Uterus (tissue), 2 donors: ENCODE measurements at regions not wholly inside any gene's neighbourhood (a gene's known extent, or its start where the extent isn't known, plus 50 kb on each side); places are given as distances from the start of the nearest gene placed in this dataset.

ENCODE experiments used
- CTCF ChIP-seq, 4 experiments: fragments of 200-600 bp in 2 of 4; fragments of 450-650 bp in 2 of 4; sonication (generic) in 2 of 4; IDR thresholded peaks; one replicate each; pipeline ENCODE4 v1.5.1; 2016 to 2019; ENCODE audit warnings: antibody characterized with exemption in 4 of 4, mild to moderate bottlenecking in 2 of 4, moderate library complexity in 1 of 4
- POLR2A ChIP-seq, 2 donors: fragments of 450-650 bp; IDR thresholded peaks; one replicate each; pipeline ENCODE4 v1.6.1; 2016; ENCODE audit warnings: antibody characterized with exemption in 2 of 2, mild to moderate bottlenecking in 1 of 2, moderate library complexity in 1 of 2

- TF ChIP-seq CTCF (IDR thresholded peaks at IDR 0.05) = no peak
- no peak for TF ChIP-seq POLR2A (IDR thresholded peaks at IDR 0.05)
Measured at GRCh38 chr14:101044741-101045140, 141.2 kb upstream of the RTL1 start.
